ENCODE measurements at regions not wholly inside any gene's neighbourhood (a gene's known extent, or its start where the extent isn't known, plus 50 kb on each side); places are given as distances from the start of the nearest gene placed in this dataset.
"Not testable (repeated sequence)": the region's sequence is repeated elsewhere in the genome, so short reads cannot be mapped to it uniquely, and the experiment has no call there.

DNA sequence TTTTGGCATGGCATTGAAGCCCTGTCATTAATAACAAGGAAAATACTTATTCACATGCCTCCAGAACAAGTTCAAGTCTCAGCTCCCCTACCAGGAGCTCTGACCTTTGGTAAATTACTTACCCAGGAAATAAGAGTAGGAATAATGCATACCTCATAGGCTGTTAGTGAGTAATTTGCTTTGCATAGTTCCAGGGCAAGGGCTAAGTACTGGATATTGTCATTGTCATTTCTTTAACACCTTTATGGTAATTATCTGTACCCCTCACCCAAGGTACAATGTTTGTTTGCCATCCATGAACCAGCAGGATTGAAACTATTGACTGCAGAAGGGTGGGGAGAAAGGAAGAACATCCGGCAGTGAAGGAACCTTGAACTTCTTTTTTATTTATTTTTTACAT lies 148.5 kb downstream of the SOX2 start:
- no peak for DNase-seq

DNA sequence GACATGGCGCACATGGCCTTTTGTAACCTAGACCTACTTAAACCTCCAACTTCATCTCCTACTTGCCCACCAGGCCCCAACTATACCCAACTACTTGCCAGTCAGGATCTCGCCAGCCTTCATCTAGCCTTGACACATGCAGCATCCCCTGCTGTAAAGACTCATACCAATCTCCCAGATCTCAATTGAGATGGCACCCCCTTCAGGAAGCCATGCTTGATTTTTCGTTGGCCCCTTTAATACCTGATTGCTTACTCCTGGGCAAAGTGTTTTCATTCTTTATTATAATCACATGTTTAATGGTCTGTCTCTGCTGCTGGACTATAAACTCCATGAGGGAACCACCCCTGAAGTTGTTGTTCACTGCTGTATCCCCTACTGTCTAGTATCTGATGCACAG lies 150.8 kb downstream of the SOX2 start:
- DNase-seq: no peak

DNA sequence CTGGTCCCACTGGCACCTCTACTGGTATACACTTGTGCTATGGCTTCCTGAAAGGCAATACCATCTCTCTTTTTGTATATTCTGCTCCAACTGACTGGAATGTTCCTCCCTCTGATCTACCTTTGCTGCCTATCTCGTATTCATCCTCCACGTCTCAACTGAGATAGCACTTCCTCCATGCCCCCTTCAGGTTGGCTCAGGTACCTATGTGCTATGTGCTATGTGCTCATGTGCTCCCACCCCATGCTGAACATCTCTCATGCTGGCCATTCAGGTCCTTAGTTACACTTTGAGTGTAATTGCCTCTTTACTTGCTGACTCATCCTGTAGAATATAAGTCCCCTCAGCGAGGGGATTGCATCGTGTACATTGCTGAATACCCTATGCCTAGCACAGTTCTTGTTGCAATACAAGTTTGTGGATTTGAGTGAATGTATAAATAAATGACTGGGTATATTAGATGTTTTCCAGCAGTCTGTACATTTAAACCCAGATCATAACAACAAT lies 156.9 kb downstream of the SOX2 start:
- no peak for DNase-seq

DNA sequence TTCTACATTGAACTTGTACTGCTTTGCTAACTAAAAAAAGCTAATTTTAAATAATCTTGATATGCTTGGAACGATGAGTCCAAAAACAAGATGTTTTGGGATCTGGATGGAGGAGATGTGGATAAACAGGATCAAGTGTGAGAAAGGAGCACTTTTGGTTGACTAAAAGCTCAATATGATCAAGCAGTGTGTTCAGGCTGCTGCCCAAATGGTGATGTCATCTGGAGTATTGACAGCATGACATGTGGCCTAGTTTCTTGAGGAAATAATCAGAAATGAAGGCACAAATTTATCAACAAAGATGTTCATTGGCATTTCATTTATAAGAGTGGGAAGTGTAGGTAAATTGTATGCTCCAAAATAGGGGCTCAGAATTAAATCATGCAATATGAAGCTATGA lies 161.2 kb downstream of the SOX2 start:
- DNase-seq: no peak

DNA sequence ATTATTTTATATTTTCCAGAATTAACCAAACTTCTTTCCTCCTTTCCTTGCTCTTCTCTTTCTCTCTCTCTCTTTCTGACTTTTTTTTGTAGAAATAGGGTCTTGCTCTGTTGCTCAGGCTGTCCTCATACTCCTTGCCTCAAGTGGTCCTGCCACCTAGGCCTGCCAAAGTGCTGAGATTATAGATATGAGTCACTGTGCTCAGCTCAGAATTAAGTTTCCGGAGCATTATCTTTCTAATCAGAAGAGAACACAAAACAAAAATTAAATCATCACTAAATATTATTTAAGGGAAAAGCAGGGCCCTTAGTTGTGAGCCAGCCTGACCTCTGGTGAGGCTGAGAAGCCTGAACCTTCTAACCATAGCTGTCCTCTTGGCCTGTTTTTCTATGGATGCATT lies 168.2 kb downstream of the SOX2 start:
- no peak for DNase-seq

DNA sequence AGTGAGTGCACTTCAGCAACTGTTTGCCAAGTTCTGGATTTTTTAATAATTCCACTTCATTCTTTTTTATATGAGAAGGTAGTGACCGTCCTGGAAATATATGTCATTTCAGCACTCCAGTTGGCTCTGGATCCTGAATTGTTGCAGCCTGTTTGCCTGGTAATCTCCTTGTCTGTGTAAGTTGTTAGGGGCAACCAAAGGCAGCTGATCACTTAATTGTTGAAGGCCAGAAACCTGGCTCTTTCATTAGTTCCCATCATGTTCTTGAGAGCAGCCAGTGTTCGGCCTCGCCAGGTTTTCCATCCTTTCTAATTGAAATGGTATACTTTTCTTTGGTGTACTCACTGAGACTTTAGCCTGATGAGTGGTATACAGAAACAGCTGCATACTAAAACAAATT lies 168.6 kb downstream of the SOX2 start:
- no peak for DNase-seq

DNA sequence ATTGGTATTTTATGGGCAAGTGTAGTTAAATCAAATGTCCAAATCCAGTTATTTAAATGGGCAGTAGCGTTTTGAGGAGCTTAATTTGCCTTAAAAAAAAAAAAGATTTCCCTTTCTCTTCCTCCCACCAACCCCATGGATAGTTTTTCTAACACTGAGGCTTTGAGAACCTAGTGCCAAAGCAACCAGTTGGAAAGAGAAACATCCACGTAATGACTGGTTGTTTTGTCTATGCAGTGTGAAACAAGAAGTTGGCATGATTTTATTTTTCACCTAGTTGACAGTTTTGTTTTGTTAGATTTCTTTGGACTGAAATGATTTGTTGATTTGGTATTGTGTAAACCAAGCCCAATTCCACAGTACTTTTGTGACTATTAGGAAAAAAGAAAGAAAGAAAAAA lies 170.0 kb downstream of the SOX2 start:
- no peak for DNase-seq

DNA sequence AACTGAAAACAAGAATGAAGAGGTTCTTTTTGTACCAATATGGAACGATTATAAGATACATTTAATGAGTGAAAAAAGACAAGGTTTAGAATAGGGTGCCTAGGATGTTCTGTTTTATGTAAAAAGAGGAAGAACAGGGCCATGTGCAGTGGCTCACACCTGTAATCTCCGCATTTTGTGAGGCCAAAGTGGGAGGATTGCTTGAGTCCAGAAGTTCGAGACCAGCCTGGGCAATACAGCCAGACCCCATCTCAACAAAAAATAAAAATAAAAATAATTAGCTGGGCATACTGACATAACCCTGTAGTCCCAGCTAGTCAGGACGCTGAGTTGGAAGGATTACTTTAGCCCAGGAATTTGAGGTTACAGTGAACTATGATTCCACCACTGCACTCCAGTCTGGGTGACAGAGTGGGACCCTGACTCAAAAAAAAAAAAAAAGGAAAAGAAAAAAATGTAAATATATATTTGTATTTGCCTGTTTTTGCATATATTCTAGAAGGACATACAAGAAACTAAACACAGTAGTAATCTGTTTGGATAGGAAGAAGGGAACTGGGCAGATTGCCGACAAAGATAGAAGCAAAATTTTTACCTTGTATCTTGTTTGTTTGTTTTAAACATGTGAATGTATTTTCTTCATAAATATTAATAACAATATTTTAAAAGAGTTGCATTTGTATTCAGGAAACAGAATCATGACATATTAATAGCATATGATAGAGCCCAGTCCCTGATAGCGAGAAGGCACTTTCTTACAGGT lies 174.3 kb downstream of the SOX2 start:
- no peak for DNase-seq

DNA sequence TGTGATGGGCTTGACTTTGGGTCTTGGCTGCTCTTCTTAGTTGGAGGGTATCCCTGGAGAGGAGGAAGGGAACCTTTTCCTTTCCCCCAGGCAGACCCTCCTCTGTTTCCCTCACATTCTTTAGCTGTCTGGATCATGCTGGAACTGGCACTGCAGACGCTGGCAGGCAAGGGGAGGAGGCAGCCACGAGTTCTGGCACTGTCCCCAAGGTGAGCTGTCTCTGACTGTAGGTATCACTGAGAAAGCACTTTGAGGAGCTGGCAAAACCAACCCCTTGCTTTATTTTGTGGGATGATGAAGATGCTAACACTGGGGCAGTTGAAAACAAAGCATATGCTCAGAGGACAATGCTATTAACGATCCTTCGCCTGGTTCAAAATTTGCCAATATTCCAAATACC lies 175.0 kb downstream of the SOX2 start:
- DNase-seq: no peak

DNA sequence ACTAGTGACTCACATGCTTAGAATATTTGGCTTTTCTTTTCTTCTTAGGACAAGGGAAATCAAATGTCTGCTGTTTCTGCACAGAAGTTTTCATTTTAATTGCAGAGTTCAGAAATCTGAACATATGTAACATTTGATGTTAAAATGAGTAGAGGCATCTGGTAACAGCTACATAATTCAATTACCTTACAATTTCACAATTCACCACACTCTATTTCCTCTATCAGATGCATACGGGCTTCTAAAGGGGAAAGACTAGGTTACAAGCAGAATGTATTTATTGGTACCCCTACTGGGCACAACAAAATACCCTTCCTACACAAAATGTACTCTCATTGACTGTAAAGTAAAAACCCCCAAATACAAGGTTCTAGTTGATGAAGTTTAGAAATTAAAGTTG lies 176.0 kb downstream of the SOX2 start:
- DNase-seq: no peak

DNA sequence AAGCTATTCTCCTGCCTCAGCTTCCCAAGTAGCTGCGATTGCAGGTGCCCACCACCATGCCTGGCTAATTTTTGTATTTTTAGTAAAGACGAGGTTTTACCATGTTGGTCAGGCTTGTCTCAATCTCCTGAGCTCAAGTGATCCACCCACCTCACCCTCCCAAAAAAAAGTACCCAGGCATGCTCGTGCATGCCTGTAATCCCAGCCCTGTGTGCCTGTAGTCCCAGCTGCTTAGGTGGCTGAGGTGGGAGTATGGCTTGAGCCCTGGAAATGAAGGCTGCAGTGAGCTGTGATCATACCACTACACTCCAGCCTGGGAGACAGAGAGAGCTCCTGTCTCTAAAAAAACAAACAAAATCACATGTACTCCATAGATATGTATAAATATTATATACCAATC lies 176.5 kb downstream of the SOX2 start:
- no peak for DNase-seq

DNA sequence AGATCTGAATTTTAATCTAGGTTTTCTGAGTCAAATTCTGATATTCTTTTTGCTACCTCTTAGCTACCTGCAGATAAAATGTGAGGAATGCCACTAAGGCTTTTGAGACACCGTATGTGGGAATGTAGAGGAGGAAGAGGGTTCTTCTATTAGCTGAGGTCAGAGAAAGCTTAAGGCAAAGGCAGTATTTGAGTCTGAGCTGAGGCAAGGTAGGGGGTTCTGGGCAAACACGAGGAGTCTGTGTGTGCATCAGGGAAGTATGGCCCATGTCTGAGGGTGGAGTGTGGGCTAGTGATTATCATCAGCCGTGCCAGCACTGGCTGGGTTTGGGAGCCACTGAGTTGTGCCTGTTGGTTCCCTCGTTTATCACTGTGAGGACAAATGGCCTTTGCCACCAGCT lies 181.1 kb downstream of the SOX2 start:
- DNase-seq: no peak

DNA sequence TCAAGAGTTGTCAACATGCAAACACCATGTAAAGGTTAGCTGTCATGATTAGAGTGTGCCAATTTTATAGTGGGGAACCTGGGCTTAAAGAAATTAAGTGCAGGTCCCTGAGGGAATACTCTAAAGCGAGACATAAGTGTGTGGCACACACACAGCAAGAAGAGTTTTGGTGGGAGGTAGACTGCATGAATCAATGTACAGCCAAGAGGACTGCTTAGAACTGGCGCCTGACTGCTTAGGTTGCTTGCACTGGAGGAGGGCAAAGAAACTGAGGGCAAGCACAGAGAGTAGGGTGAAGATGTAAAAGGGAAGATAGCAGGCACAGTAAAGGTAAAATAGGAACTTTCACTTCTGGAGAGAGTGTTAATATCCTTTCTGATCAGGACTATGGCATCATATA lies 184.9 kb downstream of the SOX2 start:
- peak; percentile 91 for DNase-seq

DNA sequence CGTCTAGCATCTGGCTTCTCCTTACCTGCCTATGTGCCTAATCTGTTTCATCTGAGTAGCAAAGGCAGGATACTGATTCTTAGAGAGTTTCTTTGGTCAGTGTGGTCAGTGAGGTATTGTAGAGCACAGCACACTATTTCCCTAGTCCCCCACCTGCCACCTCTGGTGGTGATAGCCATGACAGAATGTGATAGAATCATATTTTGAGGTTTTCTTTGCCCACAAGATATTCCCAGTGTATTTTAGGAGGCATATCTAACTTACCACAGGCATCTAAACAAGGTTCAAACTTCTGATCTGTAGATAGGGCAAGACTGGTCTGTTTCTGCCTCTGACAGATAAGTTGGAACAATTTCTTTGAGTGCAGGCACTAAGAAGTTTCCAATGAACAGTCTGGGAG lies 188.0 kb downstream of the SOX2 start:
- DNase-seq: no peak

DNA sequence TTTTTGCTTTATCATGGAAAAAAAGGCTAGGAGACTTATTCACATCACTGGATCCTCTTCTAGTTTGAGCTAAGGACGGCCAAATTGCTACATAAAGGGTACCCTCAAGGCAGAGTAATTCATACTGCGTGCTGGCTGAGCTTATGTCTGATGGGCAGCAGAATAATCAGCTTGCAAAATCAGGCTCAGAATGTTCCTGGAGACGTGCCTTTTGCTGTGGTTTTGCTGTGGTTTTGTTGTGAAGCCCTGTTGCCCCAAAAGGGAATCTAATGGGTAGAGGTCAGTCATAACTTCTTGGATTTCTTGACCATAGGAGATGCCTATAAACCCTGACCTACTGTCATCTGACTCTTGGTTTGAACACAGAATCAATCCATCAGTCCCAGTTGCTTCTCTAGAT lies 189.9 kb downstream of the SOX2 start:
- DNase-seq: no peak

DNA sequence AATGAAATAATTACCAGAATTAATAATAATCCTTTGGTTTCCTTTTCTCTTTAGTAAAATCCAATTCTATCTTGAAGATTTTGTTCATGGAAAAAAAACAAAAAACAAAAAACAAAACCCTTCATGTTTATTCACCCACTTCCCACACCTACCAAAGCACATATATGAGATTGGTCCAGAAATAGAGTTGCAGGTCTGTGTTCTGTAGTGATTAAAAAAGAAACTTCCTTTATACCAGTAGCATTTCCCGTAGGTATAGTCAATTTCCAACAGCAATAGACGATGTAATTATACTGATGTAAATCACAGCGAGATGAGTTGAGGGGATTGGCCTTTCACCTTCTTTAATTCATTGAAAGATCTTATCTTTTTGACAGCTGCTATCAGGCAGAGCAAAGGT lies 194.6 kb downstream of the SOX2 start:
- no peak for DNase-seq

DNA sequence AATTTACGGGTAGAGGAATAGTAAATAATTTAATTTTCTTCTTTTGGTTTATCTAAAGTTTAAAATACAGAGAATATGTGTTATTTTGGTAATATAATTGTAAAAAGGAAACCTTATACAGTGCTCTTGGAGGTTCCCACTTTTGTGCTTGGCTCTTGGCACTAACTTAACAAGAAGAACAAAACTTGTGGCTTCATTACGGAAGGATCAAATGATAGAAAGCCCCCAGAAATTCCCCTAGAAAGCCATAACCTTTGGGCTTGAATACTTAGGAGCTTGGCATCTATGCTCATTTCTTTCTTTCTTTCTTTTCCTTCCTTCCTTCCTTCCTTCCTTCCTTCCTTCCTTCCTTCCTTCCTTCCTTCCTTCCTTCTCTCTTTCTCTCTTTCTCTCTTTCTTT lies 197.5 kb downstream of the SOX2 start:
- DNase-seq: no peak

DNA sequence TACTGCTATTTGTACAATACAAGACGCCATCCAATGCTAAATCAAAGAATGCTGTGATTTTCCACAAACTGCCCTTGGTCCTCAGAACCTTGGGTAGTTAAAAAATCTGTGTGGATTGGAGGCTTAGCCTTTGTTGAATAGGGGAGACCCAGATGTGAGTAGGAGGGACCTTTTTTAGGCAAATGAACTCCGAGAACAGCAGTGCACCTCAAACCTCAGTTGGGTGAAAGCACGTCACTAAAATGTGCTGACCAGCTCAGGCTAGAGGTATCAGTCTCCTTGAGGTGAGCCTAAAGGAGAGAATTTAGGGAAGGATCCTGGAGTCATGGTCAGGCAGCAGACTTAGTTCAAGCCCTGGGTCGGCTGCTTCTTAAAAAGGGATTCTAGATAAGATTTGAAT lies 200.7 kb downstream of the SOX2 start:
- no peak for DNase-seq

DNA sequence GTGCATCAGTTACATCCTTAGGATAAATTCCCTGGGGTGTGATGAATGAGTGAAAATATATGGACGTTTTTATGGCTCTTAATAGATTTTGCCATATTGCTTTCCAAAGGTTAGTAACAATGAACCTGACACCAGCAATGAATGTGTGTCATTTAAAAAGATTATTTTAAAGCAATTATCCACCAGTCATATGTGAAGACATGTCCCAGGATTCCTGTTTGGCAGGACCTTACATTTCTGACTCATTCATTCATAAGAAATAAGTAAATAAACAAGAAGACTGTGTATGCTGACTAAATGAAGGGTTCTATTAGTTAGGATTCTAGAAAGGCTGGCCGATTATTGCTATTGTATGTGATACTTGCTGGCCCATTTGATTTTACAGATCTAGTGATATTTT lies 201.5 kb downstream of the SOX2 start:
- no peak for DNase-seq

DNA sequence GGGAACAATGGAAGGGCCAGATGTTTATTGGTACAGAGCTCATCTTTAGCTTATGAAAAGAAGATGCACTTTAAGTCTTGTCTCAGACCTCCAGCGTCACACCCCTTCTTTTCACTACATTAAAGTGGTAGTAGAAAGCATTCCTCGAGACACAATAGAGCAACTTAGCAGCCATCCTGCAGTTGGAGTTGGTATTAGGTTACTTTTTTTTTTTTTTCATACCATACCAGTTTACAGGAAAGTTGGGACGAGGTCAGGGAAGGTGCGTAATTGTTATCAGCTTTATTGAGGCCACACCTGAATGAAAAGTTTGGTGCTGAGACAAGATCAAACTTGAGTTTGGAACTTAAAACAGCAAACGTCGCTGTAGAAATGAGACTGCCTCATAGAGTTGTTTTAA lies 203.8 kb downstream of the SOX2 start:
- DNase-seq: no peak

DNA sequence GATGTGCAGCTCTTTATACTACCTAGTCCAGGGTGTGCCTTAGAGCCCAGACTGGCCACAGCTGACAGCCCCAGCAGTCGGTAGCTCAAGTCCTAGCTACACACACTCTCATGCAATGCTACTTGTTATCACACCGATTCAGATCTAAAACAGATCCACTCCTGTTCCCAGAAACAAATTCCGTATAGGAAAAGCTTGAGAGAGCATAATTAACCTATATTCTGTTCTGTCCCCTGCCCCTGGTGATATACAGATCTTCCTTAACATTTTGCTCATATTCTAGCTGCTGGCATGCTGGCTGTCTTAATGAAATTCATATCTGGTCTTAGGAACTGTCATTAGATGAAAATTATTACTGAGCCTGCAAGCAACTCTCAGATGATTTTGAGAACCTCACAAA lies 204.3 kb downstream of the SOX2 start:
- no peak for DNase-seq

DNA sequence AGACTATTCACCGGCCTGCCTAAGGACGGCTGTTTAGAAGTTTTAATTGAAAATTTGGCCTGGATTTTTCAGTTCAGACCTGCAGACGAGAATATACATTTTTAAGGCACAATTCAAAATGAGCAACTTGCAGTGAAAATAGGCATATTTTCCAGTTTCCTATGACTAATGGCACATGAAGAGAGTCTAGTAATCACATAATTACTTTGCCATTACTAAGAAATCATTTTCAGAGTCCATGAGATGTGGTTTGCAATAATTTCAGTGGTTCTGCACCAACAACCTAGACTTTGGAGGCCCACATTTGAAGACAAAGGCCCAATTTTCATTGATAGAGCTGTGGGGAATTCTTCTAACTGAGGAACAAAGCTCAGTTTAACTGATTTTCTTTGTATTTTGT lies 205.3 kb downstream of the SOX2 start:
- DNase-seq: no peak

DNA sequence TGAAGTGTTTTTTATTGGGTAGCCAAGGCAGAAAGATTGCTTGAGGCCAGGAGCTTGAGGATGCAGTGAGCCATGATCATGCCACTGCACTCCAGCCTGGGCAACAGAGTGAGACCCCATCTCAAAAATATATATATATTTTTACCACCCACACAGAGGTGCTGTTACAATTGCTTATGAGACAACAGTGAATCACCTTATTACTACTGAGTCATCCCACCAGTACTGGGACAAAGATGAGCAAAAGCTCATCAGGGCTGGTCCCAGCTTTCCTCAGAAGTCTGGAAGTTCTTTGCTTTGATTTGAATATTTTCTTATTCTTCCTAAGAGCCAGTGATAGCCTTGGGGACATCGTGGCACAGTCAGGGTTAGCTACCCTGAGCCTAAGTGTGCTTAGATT lies 207.7 kb downstream of the SOX2 start:
- DNase-seq: no peak

DNA sequence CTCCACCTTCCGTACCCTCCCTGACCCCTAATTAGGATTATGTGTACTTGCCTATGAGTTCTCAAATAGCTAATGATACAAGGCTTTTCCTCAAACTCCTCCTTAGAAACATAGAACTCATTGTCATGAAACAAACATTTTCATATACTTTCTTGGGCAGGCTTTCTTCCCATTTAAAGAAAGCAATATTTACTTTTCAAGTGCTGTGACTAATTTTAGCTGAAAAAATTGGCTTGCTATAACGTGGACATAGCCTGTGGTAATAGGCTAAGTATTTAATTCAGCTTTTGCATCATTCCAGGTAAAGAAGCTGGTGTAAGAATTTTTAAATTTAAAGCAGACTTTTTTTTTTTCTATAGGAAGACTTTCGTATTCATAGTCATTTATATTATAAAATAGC lies 208.7 kb downstream of the SOX2 start:
- DNase-seq: no peak

DNA sequence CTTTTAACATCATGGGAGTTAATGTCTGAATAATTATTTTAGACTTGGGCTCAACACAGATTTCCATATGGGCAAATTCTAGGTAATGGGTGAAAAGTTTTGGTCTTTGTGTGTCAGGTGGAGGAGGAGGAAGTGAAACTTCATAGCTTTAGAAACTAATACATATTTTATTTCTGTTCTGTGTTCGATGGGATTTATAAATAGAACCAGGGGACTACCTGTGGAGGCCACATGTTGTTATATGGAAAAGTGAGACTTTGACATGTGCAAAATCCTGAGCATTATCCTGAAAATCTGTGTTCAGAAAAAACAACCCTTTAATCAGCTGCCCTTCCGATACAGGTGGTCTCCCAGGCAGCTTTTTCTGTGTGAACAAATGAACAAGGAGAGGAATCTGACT lies 209.5 kb downstream of the SOX2 start:
- no peak for DNase-seq

DNA sequence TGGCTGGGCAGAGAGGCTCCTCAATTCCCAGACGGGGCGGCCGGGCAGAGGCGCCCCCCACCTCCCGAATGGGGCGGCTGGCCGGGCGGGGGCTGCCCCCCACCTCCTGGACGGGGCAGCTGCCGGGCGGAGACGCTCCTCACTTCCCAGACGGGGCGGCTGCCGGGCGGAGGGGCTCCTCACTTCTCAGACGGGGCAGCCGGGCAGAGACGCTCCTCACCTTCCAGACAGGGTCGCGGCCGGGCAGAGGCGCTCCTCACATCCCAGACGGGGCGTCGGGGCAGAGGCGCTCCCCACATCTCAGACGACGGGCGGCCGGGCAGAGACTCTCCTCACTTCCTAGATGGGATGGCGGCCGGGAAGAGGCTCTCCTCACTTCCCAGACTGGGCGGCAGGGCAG lies 214.1 kb downstream of the SOX2 start:
- not testable (repeated sequence) for DNase-seq
